ENCODE measurements at regions not wholly inside any gene's neighbourhood (a gene's known extent, or its start where the extent isn't known, plus 50 kb on each side); places are given as distances from the start of the nearest gene placed in this dataset.
A peak's percentile ranks its signal among the peaks of the same experiment; 100 is the strongest.

- Histone ChIP-seq H3K79me2 (ENCODE audit: low read length) (no peaks in the 10 kb centered on the region), H4K20me1 (ENCODE audit: insufficient read depth, low read depth, low read length) (no peaks in the 10 kb centered on the region), H3K27ac (ENCODE audit: low read length) (no peak overlapping the region), H3K4me2 (ENCODE audit: low read depth, low read length, poor library complexity, severe bottlenecking) (no peak overlapping the region), H3K36me3 (ENCODE audit: insufficient read depth, low read length) (no peaks in the 10 kb centered on the region), H3K27me3 (ENCODE audit: low read length) (no peaks in the 10 kb centered on the region), H3K4me1 (ENCODE audit: low read length) (peaks cover 21% of the 10 kb centered on the region), H2AFZ (ENCODE audit: low read length) (no peak overlapping the region), H3K4me3 (ENCODE audit: low read length) (no peak overlapping the region), H3K9me3 (ENCODE audit: low read length) (no peaks in the 10 kb centered on the region), H3K9ac (ENCODE audit: low read length) (no peak overlapping the region), H3K9me2 (replicated peaks; ENCODE audit: insufficient read depth, low read length) (no peaks in the 10 kb centered on the region)
- DNase-seq: no peak
Measured at GRCh38 chr2:134770702-134771101, 51.9 kb upstream of the TMEM163 start.

- no peak overlapping the region for H3K27ac ChIP-seq (ENCODE audit: low read length)
- H3K9me3 ChIP-seq (ENCODE audit: low read length): no peaks in the 10 kb centered on the region
- H3K4me1 ChIP-seq (ENCODE audit: low read length): peaks cover 21% of the 10 kb centered on the region
- no peaks in the 10 kb centered on the region for H3K27me3 ChIP-seq (ENCODE audit: low read length)
- no peak overlapping the region for H3K9ac ChIP-seq (ENCODE audit: low read length)
- no peak overlapping the region for H3K4me3 ChIP-seq (ENCODE audit: low read length)
- H3K79me2 ChIP-seq (ENCODE audit: low read length): no peaks in the 10 kb centered on the region
- H3K36me3 ChIP-seq (ENCODE audit: insufficient read depth, low read length): no peaks in the 10 kb centered on the region
- DNase-seq: no peak
- H3K4me2 ChIP-seq (ENCODE audit: low read depth, low read length, poor library complexity, severe bottlenecking): no peak overlapping the region
- H2AFZ ChIP-seq (ENCODE audit: low read length): no peak overlapping the region
- H4K20me1 ChIP-seq (ENCODE audit: insufficient read depth, low read depth, low read length): no peaks in the 10 kb centered on the region
- H3K9me2 ChIP-seq (replicated peaks; ENCODE audit: insufficient read depth, low read length): no peaks in the 10 kb centered on the region
Measured at GRCh38 chr2:134771313-134771801, 52.6 kb upstream of the TMEM163 start.

- Histone ChIP-seq H3K27ac (ENCODE audit: low read length) (no peak overlapping the region), H3K9me2 (replicated peaks; ENCODE audit: insufficient read depth, low read length) (no peaks in the 10 kb centered on the region), H3K9ac (ENCODE audit: low read length) (no peak overlapping the region), H3K36me3 (ENCODE audit: insufficient read depth, low read length) (no peaks in the 10 kb centered on the region), H2AFZ (ENCODE audit: low read length) (no peak overlapping the region), H3K4me3 (ENCODE audit: low read length) (no peak overlapping the region), H3K4me2 (ENCODE audit: low read depth, low read length, poor library complexity, severe bottlenecking) (no peak overlapping the region), H3K9me3 (ENCODE audit: low read length) (no peaks in the 10 kb centered on the region), H4K20me1 (ENCODE audit: insufficient read depth, low read depth, low read length) (no peaks in the 10 kb centered on the region), H3K27me3 (ENCODE audit: low read length) (no peaks in the 10 kb centered on the region), H3K79me2 (ENCODE audit: low read length) (no peaks in the 10 kb centered on the region), H3K4me1 (ENCODE audit: low read length) (peaks cover 22% of the 10 kb centered on the region)
- no peak for DNase-seq
Measured at GRCh38 chr2:134772493-134773169, 53.8 kb upstream of the TMEM163 start.

GRCh38 chr2:134773335-134773734, 54.5 kb upstream of the TMEM163 start:
- Histone ChIP-seq H3K4me1 (ENCODE audit: low read length) (peaks cover 29% of the 10 kb centered on the region), H3K27ac (ENCODE audit: low read length) (no peak overlapping the region), H2AFZ (ENCODE audit: low read length) (no peak overlapping the region), H3K9ac (ENCODE audit: low read length) (no peak overlapping the region), H3K27me3 (ENCODE audit: low read length) (no peaks in the 10 kb centered on the region), H4K20me1 (ENCODE audit: insufficient read depth, low read depth, low read length) (no peaks in the 10 kb centered on the region), H3K9me3 (ENCODE audit: low read length) (no peaks in the 10 kb centered on the region), H3K9me2 (replicated peaks; ENCODE audit: insufficient read depth, low read length) (no peaks in the 10 kb centered on the region), H3K4me3 (ENCODE audit: low read length) (no peak overlapping the region), H3K36me3 (ENCODE audit: insufficient read depth, low read length) (no peaks in the 10 kb centered on the region), H3K4me2 (ENCODE audit: low read depth, low read length, poor library complexity, severe bottlenecking) (peak overlapping the region; percentile 12), H3K79me2 (ENCODE audit: low read length) (no peaks in the 10 kb centered on the region)
- DNase-seq: no peak

GRCh38 chr2:134773759-134774742, 55.3 kb upstream of the TMEM163 start:
- Histone ChIP-seq H3K4me3 (ENCODE audit: low read length) (no peak overlapping the region), H3K27ac (ENCODE audit: low read length) (no peak overlapping the region), H3K4me2 (ENCODE audit: low read depth, low read length, poor library complexity, severe bottlenecking) (peak overlapping the region; percentile 12), H3K36me3 (ENCODE audit: insufficient read depth, low read length) (no peaks in the 10 kb centered on the region), H2AFZ (ENCODE audit: low read length) (0 out of 2 replicates have a peak overlapping the region, but pooled peaks have one; percentile 60), H3K9me2 (replicated peaks; ENCODE audit: insufficient read depth, low read length) (no peaks in the 10 kb centered on the region), H4K20me1 (ENCODE audit: insufficient read depth, low read depth, low read length) (no peaks in the 10 kb centered on the region), H3K9me3 (ENCODE audit: low read length) (no peaks in the 10 kb centered on the region), H3K79me2 (ENCODE audit: low read length) (no peaks in the 10 kb centered on the region), H3K9ac (ENCODE audit: low read length) (no peak overlapping the region), H3K4me1 (ENCODE audit: low read length) (peaks cover 30% of the 10 kb centered on the region), H3K27me3 (ENCODE audit: low read length) (no peaks in the 10 kb centered on the region)
- no peak for DNase-seq

GRCh38 chr2:134774786-134775641, 56.2 kb upstream of the TMEM163 start:
- Histone ChIP-seq H3K27ac (ENCODE audit: low read length) (no peak overlapping the region), H3K4me3 (ENCODE audit: low read length) (no peak overlapping the region), H3K9me2 (replicated peaks; ENCODE audit: insufficient read depth, low read length) (no peaks in the 10 kb centered on the region), H3K4me1 (ENCODE audit: low read length) (peaks cover 30% of the 10 kb centered on the region), H3K9ac (ENCODE audit: low read length) (no peak overlapping the region), H2AFZ (ENCODE audit: low read length) (0 out of 2 replicates have a peak overlapping the region, but pooled peaks have one; percentile 60), H3K36me3 (ENCODE audit: insufficient read depth, low read length) (no peaks in the 10 kb centered on the region), H3K27me3 (ENCODE audit: low read length) (no peaks in the 10 kb centered on the region), H3K4me2 (ENCODE audit: low read depth, low read length, poor library complexity, severe bottlenecking) (no peak overlapping the region), H3K79me2 (ENCODE audit: low read length) (no peaks in the 10 kb centered on the region), H4K20me1 (ENCODE audit: insufficient read depth, low read depth, low read length) (no peaks in the 10 kb centered on the region), H3K9me3 (ENCODE audit: low read length) (no peaks in the 10 kb centered on the region)
- no peak for DNase-seq

- Histone ChIP-seq H4K20me1 (ENCODE audit: insufficient read depth, low read depth, low read length) (no peaks in the 10 kb centered on the region), H3K9me3 (ENCODE audit: low read length) (no peaks in the 10 kb centered on the region), H3K4me1 (ENCODE audit: low read length) (peaks cover 30% of the 10 kb centered on the region), H3K36me3 (ENCODE audit: insufficient read depth, low read length) (no peaks in the 10 kb centered on the region), H3K27ac (ENCODE audit: low read length) (no peak overlapping the region), H3K27me3 (ENCODE audit: low read length) (no peaks in the 10 kb centered on the region), H3K9me2 (replicated peaks; ENCODE audit: insufficient read depth, low read length) (no peaks in the 10 kb centered on the region), H3K4me2 (ENCODE audit: low read depth, low read length, poor library complexity, severe bottlenecking) (no peak overlapping the region), H2AFZ (ENCODE audit: low read length) (no peak overlapping the region), H3K4me3 (ENCODE audit: low read length) (no peak overlapping the region), H3K9ac (ENCODE audit: low read length) (no peak overlapping the region), H3K79me2 (ENCODE audit: low read length) (no peaks in the 10 kb centered on the region)
- no peak for DNase-seq
Measured at GRCh38 chr2:134776836-134777235, 58.0 kb upstream of the TMEM163 start.
